Neuron (in vitro differentiated cells): ENCODE measurements at regions not wholly inside any gene's neighbourhood (a gene's known extent, or its start where the extent isn't known, plus 50 kb on each side); places are given as distances from the start of the nearest gene placed in this dataset.

ENCODE experiments used
- H2AFZ ChIP-seq: one replicate; pipeline ENCODE4 v1.6.1; 2013; ENCODE audit warnings: low read depth, mild to moderate bottlenecking, inconsistent platforms, low read length, moderate library complexity
- H3K27me3 ChIP-seq: one replicate; pipeline ENCODE4 v1.6.1; 2013; ENCODE audit warnings: low read length; ENCODE audit not compliant: insufficient read depth
- H3K36me3 ChIP-seq: one replicate; pipeline ENCODE4 v1.6.1; 2013; ENCODE audit warnings: low read length; ENCODE audit not compliant: insufficient read depth
- H3K4me1 ChIP-seq: one replicate; pipeline ENCODE4 v1.6.1; 2013; ENCODE audit warnings: low read length; ENCODE audit not compliant: insufficient read depth
- H3K4me3 ChIP-seq: 2 replicates; pipeline ENCODE4 v1.5.1; 2013; ENCODE audit warnings: mild to moderate bottlenecking, low read length, moderate library complexity
- H3K9me3 ChIP-seq: one replicate; pipeline ENCODE4 v1.6.1; 2013; ENCODE audit warnings: low read length

DNA sequence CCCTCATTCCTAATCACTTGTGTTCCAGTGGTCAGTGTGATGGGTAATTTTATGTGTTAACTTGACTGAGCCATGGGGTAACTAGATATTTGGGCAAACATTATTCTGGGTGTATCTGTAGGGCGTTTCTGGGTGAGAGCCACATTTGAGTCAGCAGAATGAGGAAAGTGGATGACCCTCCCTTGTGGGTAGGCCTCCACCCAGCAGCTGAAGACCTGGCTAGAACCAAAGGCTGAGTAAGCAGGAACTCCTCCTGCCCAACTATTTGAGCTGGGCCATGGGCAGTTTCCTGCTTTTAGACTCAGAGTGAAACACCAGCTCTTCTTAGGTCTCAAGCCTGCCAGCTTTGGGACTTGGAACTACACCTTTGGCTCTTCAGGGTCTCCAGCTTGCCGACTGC, 141.8 kb downstream of the ACKR3 start:
- H3K4me3 ChIP-seq, result no peak overlapping the region
- H3K4me1 ChIP-seq, result peaks cover 31% of the 10 kb centered on the region
- no peak overlapping the region for H2AFZ ChIP-seq
- no peaks in the 10 kb centered on the region for H3K27me3 ChIP-seq
- H3K9me3 ChIP-seq, result peaks cover 3% of the 10 kb centered on the region
- no peaks in the 10 kb centered on the region for H3K36me3 ChIP-seq

DNA sequence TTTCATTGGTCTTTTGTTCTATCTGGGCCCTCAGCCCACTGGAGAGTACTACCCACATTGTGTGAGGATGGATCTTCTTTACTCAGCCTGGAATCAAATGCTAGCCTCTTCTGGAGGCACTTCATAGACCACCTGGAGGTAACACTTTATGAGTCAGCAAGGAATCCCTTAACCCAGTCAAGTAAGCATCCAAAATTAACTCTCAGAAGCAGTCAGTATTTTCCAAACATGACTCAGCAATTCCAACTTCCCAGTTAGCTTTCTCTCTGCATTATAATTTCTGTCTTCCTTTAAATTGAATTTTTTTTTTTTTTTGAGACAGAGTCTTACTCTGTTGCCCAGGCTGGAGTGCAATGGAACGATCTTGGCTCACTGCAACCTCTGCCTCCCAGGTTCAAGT, 142.7 kb downstream of the ACKR3 start:
- no peaks in the 10 kb centered on the region for H3K27me3 ChIP-seq
- H2AFZ ChIP-seq, result no peak overlapping the region
- peaks cover 3% of the 10 kb centered on the region for H3K9me3 ChIP-seq
- H3K36me3 ChIP-seq, result no peaks in the 10 kb centered on the region
- peaks cover 31% of the 10 kb centered on the region for H3K4me1 ChIP-seq
- no peak overlapping the region for H3K4me3 ChIP-seq

- no peaks in the 10 kb centered on the region for H3K36me3 ChIP-seq
- peaks cover 3% of the 10 kb centered on the region for H3K9me3 ChIP-seq
- H3K27me3 ChIP-seq, result no peaks in the 10 kb centered on the region
- H3K4me1 ChIP-seq, result peaks cover 31% of the 10 kb centered on the region
- no peak overlapping the region for H3K4me3 ChIP-seq
- H2AFZ ChIP-seq, result no peak overlapping the region
Observed at GRCh38 chr2:236712961-236713673, 143.5 kb downstream of the ACKR3 start.

DNA sequence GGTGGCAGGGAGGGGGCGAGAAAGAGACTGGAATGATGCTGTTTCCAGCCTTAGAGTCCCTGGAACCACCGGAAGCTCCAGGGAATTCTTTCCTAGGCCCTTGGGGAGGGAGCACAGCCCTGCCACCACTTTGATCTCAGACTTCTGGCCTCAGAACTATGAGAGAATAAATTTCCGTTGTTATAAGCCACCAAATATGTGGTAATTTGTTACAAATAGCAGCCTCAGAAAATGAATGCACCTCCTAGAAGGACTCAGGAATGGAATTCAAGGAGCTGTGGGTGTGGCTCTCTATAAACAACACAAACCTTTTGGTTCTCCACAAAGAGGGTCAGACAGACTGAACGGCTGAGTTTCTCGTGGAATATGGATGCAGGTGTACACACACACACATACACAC, 144.5 kb downstream of the ACKR3 start:
- H3K9me3 ChIP-seq, result peaks cover 3% of the 10 kb centered on the region
- H2AFZ ChIP-seq, result no peak overlapping the region
- H3K4me3 ChIP-seq, result no peak overlapping the region
- H3K4me1 ChIP-seq, result peaks cover 35% of the 10 kb centered on the region
- H3K36me3 ChIP-seq, result no peaks in the 10 kb centered on the region
- no peaks in the 10 kb centered on the region for H3K27me3 ChIP-seq

DNA sequence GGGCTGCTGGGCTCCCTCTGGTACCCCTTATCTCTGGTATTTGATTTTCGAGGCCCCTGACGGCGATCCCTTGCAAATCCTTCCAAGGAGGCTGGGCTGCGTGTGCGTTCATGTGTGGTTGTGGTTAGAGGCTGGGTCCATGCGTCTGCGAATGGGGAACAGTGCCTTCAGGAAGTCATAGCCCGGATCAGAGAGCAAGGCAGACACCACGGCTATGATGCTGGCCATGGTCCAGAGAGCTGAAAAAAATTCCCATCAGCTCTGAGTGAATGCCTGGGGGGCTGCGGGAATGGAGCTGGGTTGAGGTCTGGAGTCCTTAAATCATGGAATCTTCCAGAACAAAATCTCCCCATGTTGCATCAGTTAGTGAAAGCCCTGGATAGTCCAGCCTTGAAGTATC, 145.5 kb downstream of the ACKR3 start:
- peaks cover 35% of the 10 kb centered on the region for H3K4me1 ChIP-seq
- no peaks in the 10 kb centered on the region for H3K9me3 ChIP-seq
- no peaks in the 10 kb centered on the region for H3K36me3 ChIP-seq
- H3K4me3 ChIP-seq, result no peak overlapping the region
- no peaks in the 10 kb centered on the region for H3K27me3 ChIP-seq
- no peak overlapping the region for H2AFZ ChIP-seq

DNA sequence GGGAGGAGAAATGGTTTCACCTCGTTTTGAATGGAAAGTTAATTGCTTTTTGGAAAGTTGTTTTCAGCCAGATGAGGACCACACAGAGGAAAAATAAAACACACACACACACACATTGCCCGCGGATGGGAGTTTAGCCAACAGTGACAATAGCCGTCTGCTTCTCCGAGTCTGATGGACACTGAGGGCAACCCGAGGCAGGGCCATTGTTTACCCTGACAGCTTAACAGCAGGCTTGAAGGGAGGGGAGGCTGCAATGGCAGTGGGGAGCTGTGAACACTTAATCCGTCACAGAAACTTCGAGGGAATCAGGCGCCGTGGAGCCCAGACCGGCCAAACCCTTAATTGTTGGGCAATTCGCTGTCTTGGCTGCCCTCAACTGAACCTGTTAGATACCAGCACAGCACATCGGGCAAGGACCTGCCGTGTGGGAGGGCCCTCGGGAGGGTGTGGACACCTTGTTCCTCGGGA, 145.9 kb downstream of the ACKR3 start:
- H2AFZ ChIP-seq, result no peak overlapping the region
- H3K9me3 ChIP-seq, result no peaks in the 10 kb centered on the region
- no peaks in the 10 kb centered on the region for H3K27me3 ChIP-seq
- H3K4me1 ChIP-seq, result peaks cover 35% of the 10 kb centered on the region
- H3K4me3 ChIP-seq, result no peak overlapping the region
- no peaks in the 10 kb centered on the region for H3K36me3 ChIP-seq

GRCh38 chr2:236717120-236717519, 147.5 kb downstream of the ACKR3 start:
- Histone ChIP-seq H3K27me3 (no peaks in the 10 kb centered on the region), H3K36me3 (no peaks in the 10 kb centered on the region), H3K9me3 (no peaks in the 10 kb centered on the region), H3K4me3 (no peak overlapping the region), H3K4me1 (peaks cover 35% of the 10 kb centered on the region), H2AFZ (no peak overlapping the region)

DNA sequence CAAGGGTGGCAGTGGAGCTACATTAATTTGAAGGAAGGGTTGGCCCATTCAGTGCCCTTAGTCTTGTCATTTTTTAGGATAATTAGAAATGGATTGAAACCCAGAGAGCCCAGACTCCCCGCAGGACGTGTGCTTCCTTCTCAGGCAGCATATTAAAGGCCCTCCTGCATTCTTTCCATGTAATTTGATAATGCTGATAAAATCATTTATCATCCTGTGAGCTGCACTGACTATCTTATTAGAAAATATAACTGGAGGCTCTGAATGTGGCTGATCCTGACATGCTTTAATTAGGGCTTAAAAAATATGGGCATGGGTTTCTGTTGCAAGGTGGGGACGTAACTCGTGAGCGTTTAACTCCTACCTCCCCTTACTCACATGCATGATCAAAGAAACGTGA, 148.1 kb downstream of the ACKR3 start:
- no peaks in the 10 kb centered on the region for H3K27me3 ChIP-seq
- peaks cover 35% of the 10 kb centered on the region for H3K4me1 ChIP-seq
- H2AFZ ChIP-seq, result no peak overlapping the region
- H3K9me3 ChIP-seq, result no peaks in the 10 kb centered on the region
- H3K36me3 ChIP-seq, result no peaks in the 10 kb centered on the region
- H3K4me3 ChIP-seq, result no peak overlapping the region

- H2AFZ ChIP-seq, result no peak overlapping the region
- no peaks in the 10 kb centered on the region for H3K9me3 ChIP-seq
- no peak overlapping the region for H3K4me3 ChIP-seq
- no peaks in the 10 kb centered on the region for H3K27me3 ChIP-seq
- H3K36me3 ChIP-seq, result no peaks in the 10 kb centered on the region
- H3K4me1 ChIP-seq, result peaks cover 32% of the 10 kb centered on the region
Observed at GRCh38 chr2:236718207-236718992, 148.8 kb downstream of the ACKR3 start.

GRCh38 chr2:236719192-236719635, 149.6 kb downstream of the ACKR3 start:
- H3K9me3 ChIP-seq, result no peaks in the 10 kb centered on the region
- H3K4me3 ChIP-seq, result no peak overlapping the region
- H3K27me3 ChIP-seq, result no peaks in the 10 kb centered on the region
- H2AFZ ChIP-seq, result no peak overlapping the region
- H3K36me3 ChIP-seq, result no peaks in the 10 kb centered on the region
- peaks cover 24% of the 10 kb centered on the region for H3K4me1 ChIP-seq

- H3K27me3 ChIP-seq, result no peaks in the 10 kb centered on the region
- H3K4me1 ChIP-seq, result peaks cover 7% of the 10 kb centered on the region
- no peaks in the 10 kb centered on the region for H3K36me3 ChIP-seq
Observed at GRCh38 chr2:236720974-236721540, 151.4 kb downstream of the ACKR3 start.

DNA sequence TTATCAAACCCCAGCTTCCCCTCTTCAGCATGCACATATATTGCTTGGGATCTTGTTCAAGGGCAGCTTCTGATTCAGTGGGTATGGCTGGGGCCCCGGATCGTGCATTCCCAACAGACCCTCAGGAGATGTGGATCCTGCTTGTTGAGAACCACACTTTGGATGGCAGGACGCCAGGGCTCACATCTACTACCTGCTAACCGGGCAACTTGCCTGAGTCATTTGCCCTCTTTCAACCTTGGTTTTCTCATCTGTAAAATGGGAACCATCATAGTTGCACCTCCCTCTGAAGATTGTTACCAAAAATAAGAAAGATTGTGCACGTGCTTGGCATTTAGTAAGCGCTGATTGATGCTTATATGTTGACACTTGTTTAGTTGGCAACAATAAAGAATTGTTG, 154.6 kb downstream of the ACKR3 start:
- no peaks in the 10 kb centered on the region for H3K9me3 ChIP-seq
- no peak overlapping the region for H3K4me3 ChIP-seq
- no peaks in the 10 kb centered on the region for H3K4me1 ChIP-seq
- no peaks in the 10 kb centered on the region for H3K27me3 ChIP-seq
- H3K36me3 ChIP-seq, result no peaks in the 10 kb centered on the region
- no peak overlapping the region for H2AFZ ChIP-seq

More at GRCh38 chr2:236720974-236721540, 151.4 kb downstream of the ACKR3 start:
- Histone ChIP-seq H3K4me3 (no peak overlapping the region), H2AFZ (no peak overlapping the region), H3K9me3 (no peaks in the 10 kb centered on the region)

- H3K4me3 ChIP-seq, result no peak overlapping the region
- no peaks in the 10 kb centered on the region for H3K9me3 ChIP-seq
- H3K4me1 ChIP-seq, result no peaks in the 10 kb centered on the region
- no peaks in the 10 kb centered on the region for H3K27me3 ChIP-seq
- no peaks in the 10 kb centered on the region for H3K36me3 ChIP-seq
- H2AFZ ChIP-seq, result no peak overlapping the region
Observed at GRCh38 chr2:236726701-236727450, 157.3 kb downstream of the ACKR3 start.
